Duodenal mucosa (tissue), 2 donors: ENCODE measurements at regions not wholly inside any gene's neighbourhood (a gene's known extent, or its start where the extent isn't known, plus 50 kb on each side); places are given as distances from the start of the nearest gene placed in this dataset.

ENCODE experiments used
- H3K27ac ChIP-seq: one replicate; pipeline ENCODE4 v1.7.0; 2013; ENCODE audit warnings: low read depth, low read length
- H3K27me3 ChIP-seq, 2 donors: one replicate each; pipeline ENCODE4 v1.7.0; 2013; ENCODE audit warnings: low read length in 2 of 2, control low read depth in 1 of 2; ENCODE audit not compliant: insufficient read depth in 2 of 2, control insufficient read depth in 1 of 2
- H3K36me3 ChIP-seq, 2 donors: one replicate each; pipeline ENCODE4 v1.7.0; 2013; ENCODE audit warnings: low read length in 2 of 2, control low read depth in 1 of 2; ENCODE audit not compliant: insufficient read depth in 2 of 2, control insufficient read depth in 1 of 2
- H3K4me1 ChIP-seq, 2 donors: one replicate each; pipeline ENCODE4 v1.7.0; 2013; ENCODE audit warnings: low read length in 2 of 2, control low read depth in 1 of 2; ENCODE audit not compliant: insufficient read depth in 2 of 2, control insufficient read depth in 1 of 2
- H3K4me3 ChIP-seq, 2 donors: one replicate each; pipeline ENCODE4 v1.7.0; 2013; ENCODE audit warnings: low read length in 2 of 2, low read depth in 1 of 2
- H3K9ac ChIP-seq, 2 donors: one replicate each; pipeline ENCODE4 v1.7.0; 2013; ENCODE audit warnings: low read length in 2 of 2, low read depth in 1 of 2
- H3K9me3 ChIP-seq, 2 donors: one replicate each; pipeline ENCODE4 v1.7.0; 2013; ENCODE audit warnings: low read length in 2 of 2, control low read depth in 1 of 2; ENCODE audit not compliant: control insufficient read depth in 1 of 2

- no peaks in the 10 kb centered on the region for H3K9me3 ChIP-seq
- H3K4me1 ChIP-seq = no peaks in the 10 kb centered on the region
Measured at GRCh38 chr6:144617191-144617590, 332.1 kb downstream of the UTRN start.

GRCh38 chr6:144617708-144618107, 332.6 kb downstream of the UTRN start:
- Histone ChIP-seq H3K4me1 (no peaks in the 10 kb centered on the region), H3K27me3 (no peaks in the 10 kb centered on the region), H3K9me3 (no peaks in the 10 kb centered on the region), H3K4me3 (no peak overlapping the region), H3K9ac (no peak overlapping the region), H3K27ac (no peak overlapping the region), H3K36me3 (no peaks in the 10 kb centered on the region)

More at GRCh38 chr6:144617191-144617590, 332.1 kb downstream of the UTRN start:
- H3K27ac ChIP-seq = no peak overlapping the region
- H3K27me3 ChIP-seq = no peaks in the 10 kb centered on the region
- H3K36me3 ChIP-seq = no peaks in the 10 kb centered on the region
- no peak overlapping the region for H3K9ac ChIP-seq
- H3K4me3 ChIP-seq = no peak overlapping the region

DNA sequence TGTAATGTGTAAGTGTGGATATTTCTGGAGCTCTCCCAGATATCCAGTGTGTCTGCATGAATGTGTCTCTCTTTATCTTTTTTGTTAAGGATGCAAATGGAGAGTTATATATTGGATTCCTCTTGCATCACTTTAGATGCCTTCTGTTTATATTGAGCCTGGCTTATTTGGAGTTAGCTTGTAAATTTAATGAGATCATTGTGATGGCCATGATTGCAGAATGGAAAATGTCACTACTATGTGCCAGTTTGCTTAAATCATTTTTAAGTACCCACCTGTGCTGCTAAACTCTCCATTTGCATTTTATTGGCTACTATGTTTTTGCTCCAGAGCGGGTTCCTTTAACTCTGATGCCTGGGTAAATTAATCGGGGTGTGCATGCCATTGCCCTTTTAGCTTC, 334.8 kb downstream of the UTRN start:
- Histone ChIP-seq H3K4me3 (no peak overlapping the region), H3K9ac (no peak overlapping the region), H3K27me3 (no peaks in the 10 kb centered on the region), H3K4me1 (no peaks in the 10 kb centered on the region), H3K36me3 (no peaks in the 10 kb centered on the region), H3K9me3 (no peaks in the 10 kb centered on the region), H3K27ac (no peak overlapping the region)

GRCh38 chr6:144621332-144621731, 336.2 kb downstream of the UTRN start:
- Histone ChIP-seq H3K4me1 (no peaks in the 10 kb centered on the region), H3K27me3 (no peaks in the 10 kb centered on the region), H3K9ac (no peak overlapping the region), H3K9me3 (no peaks in the 10 kb centered on the region), H3K36me3 (no peaks in the 10 kb centered on the region), H3K4me3 (no peak overlapping the region), H3K27ac (no peak overlapping the region)

DNA sequence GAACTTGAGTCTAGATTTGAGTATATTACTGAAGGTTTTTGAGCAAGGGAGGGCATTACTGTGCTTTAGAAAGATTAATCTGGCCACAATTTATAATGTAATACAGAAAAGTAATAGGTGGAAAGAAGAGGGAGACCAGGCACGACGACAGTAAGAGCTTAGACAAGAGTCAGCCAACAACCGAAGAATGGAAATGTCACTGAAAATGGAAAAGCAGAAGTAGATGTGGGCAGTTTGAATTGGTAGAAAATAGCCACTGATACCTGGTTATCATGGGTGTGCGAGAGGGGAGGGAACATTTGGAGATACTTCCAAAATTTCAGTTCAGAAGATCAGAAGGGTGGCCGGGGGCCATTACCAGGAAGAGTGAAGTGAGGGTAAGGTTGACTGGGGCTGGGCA, 339.1 kb downstream of the UTRN start:
- Histone ChIP-seq H3K4me3 (no peak overlapping the region), H3K36me3 (no peaks in the 10 kb centered on the region), H3K4me1 (peaks cover 0 to 4% of the 10 kb centered on the region in 2 donors), H3K9me3 (no peaks in the 10 kb centered on the region), H3K27me3 (no peaks in the 10 kb centered on the region), H3K27ac (no peak overlapping the region), H3K9ac (no peak overlapping the region)

GRCh38 chr6:144624716-144625115, 339.6 kb downstream of the UTRN start:
- no peaks in the 10 kb centered on the region for H3K27me3 ChIP-seq
- no peaks in the 10 kb centered on the region for H3K36me3 ChIP-seq
- no peaks in the 10 kb centered on the region for H3K9me3 ChIP-seq
- no peak overlapping the region for H3K9ac ChIP-seq
- no peak overlapping the region for H3K4me3 ChIP-seq
- no peak overlapping the region for H3K27ac ChIP-seq
- peaks cover 0 to 4% of the 10 kb centered on the region in 2 donors for H3K4me1 ChIP-seq

GRCh38 chr6:144630857-144631256, 345.7 kb downstream of the UTRN start:
- Histone ChIP-seq H3K9ac (no peak overlapping the region), H3K4me3 (no peak overlapping the region), H3K27me3 (no peaks in the 10 kb centered on the region), H3K36me3 (no peaks in the 10 kb centered on the region), H3K4me1 (peaks cover 0 to 4% of the 10 kb centered on the region in 2 donors), H3K9me3 (no peaks in the 10 kb centered on the region), H3K27ac (no peak overlapping the region)

GRCh38 chr6:144632266-144632665, 347.1 kb downstream of the UTRN start:
- H3K4me1 ChIP-seq = no peaks in the 10 kb centered on the region
- H3K9ac ChIP-seq = no peak overlapping the region
- H3K27me3 ChIP-seq = no peaks in the 10 kb centered on the region
- H3K4me3 ChIP-seq = no peak overlapping the region
- H3K36me3 ChIP-seq = no peaks in the 10 kb centered on the region
- no peak overlapping the region for H3K27ac ChIP-seq
- H3K9me3 ChIP-seq = no peaks in the 10 kb centered on the region

GRCh38 chr6:144633886-144634285, 348.8 kb downstream of the UTRN start:
- Histone ChIP-seq H3K4me1 (no peaks in the 10 kb centered on the region), H3K9me3 (no peaks in the 10 kb centered on the region), H3K36me3 (no peaks in the 10 kb centered on the region), H3K4me3 (no peak overlapping the region), H3K27me3 (no peaks in the 10 kb centered on the region), H3K27ac (no peak overlapping the region), H3K9ac (no peak overlapping the region)

DNA sequence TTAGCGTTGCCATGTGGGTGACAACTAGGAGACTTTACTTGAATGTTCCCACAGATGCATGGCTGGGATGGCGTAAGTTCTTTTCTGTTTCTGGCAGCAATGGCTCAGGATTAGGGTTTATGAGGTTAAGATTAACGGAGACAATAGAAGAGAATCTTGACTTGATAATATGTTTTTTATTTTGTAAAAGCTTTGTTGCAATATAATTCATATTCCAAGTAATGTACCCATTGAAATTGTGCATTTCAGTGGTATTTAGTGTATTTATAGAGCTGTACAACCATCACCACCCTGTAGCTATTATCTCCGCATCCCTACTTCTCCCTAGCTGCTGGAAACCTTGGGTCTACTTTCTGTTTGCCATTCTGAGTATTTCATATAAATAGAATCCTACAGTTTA, 349.2 kb downstream of the UTRN start:
- H3K27ac ChIP-seq = no peak overlapping the region

GRCh38 chr6:144635051-144635450, 349.9 kb downstream of the UTRN start:
- H3K4me1 ChIP-seq = no peaks in the 10 kb centered on the region

More for the DNA sequence above, 349.2 kb downstream of the UTRN start:
- H3K9me3 ChIP-seq = no peaks in the 10 kb centered on the region
- H3K9ac ChIP-seq = no peak overlapping the region
- no peaks in the 10 kb centered on the region for H3K36me3 ChIP-seq
- no peak overlapping the region for H3K4me3 ChIP-seq
- H3K27me3 ChIP-seq = no peaks in the 10 kb centered on the region
- H3K4me1 ChIP-seq = no peaks in the 10 kb centered on the region

More at GRCh38 chr6:144635051-144635450, 349.9 kb downstream of the UTRN start:
- no peak overlapping the region for H3K4me3 ChIP-seq
- no peaks in the 10 kb centered on the region for H3K36me3 ChIP-seq
- H3K9me3 ChIP-seq = no peaks in the 10 kb centered on the region
- no peak overlapping the region for H3K9ac ChIP-seq
- H3K27me3 ChIP-seq = no peaks in the 10 kb centered on the region
- H3K27ac ChIP-seq = no peak overlapping the region
